ENCODE measurements at regions not wholly inside any gene's neighbourhood (a gene's known extent, or its start where the extent isn't known, plus 50 kb on each side); places are given as distances from the start of the nearest gene placed in this dataset.

- Mint-ChIP-seq H3K36me3 (no peaks in the 10 kb centered on the region), H3K4me1 (no peaks in the 10 kb centered on the region), H3K9me3 (peaks cover 3 to 19% of the 10 kb centered on the region in 2 donors), H3K27me3 (ENCODE audit: low read depth in 2 of 2) (no peaks in the 10 kb centered on the region), H3K27ac (no peak overlapping the region), H3K4me3 (no peak overlapping the region)
- H3K27ac ChIP-seq (ENCODE audit: low read length): no peak overlapping the region
- TF ChIP-seq CTCF (IDR thresholded peaks at IDR 0.05): no peak
- no peaks in the 10 kb centered on the region for H3K27me3 ChIP-seq (ENCODE audit: control insufficient read depth, insufficient read depth, low read length)
- no CpG with 5 or more reads among the region's 1 CpG for WGBS (ENCODE audit: insufficient coverage)
- H3K36me3 ChIP-seq (ENCODE audit: control insufficient read depth, insufficient read depth, low read length): no peaks in the 10 kb centered on the region
- intact Hi-C loops (cut with micrococcal nuclease): no loop called here
- no peak overlapping the region for H3K4me3 ChIP-seq (ENCODE audit: low read length)
- no peak for ATAC-seq
- H3K9me3 ChIP-seq (ENCODE audit: control insufficient read depth, insufficient read depth, low read length): no peaks in the 10 kb centered on the region
- H3K4me1 ChIP-seq (ENCODE audit: control insufficient read depth, insufficient read depth, low read length): no peaks in the 10 kb centered on the region
- no peak for DNase-seq
Observed at GRCh38 chr1:95386371-95386770, 152.4 kb downstream of the RWDD3 start.

GRCh38 chr1:95386915-95387314 lies 152.9 kb downstream of the RWDD3 start:
- Histone ChIP-seq H3K9me3 (ENCODE audit: control insufficient read depth, insufficient read depth, low read length) (no peaks in the 10 kb centered on the region), H3K4me1 (ENCODE audit: control insufficient read depth, insufficient read depth, low read length) (no peaks in the 10 kb centered on the region), H3K4me3 (ENCODE audit: low read length) (no peak overlapping the region), H3K27ac (ENCODE audit: low read length) (no peak overlapping the region), H3K36me3 (ENCODE audit: control insufficient read depth, insufficient read depth, low read length) (no peaks in the 10 kb centered on the region), H3K27me3 (ENCODE audit: control insufficient read depth, insufficient read depth, low read length) (no peaks in the 10 kb centered on the region)
- Mint-ChIP-seq H3K36me3 (no peaks in the 10 kb centered on the region), H3K4me3 (no peak overlapping the region), H3K4me1 (no peaks in the 10 kb centered on the region), H3K27ac (no peak overlapping the region), H3K9me3 (peaks cover 3 to 19% of the 10 kb centered on the region in 2 donors), H3K27me3 (ENCODE audit: low read depth in 2 of 2) (no peaks in the 10 kb centered on the region)
- DNase-seq (no peak), ATAC-seq (no peak)
- TF ChIP-seq CTCF (IDR thresholded peaks at IDR 0.05): no peak
- intact Hi-C loops (cut with micrococcal nuclease): no loop called here
- WGBS (ENCODE audit: insufficient coverage): 73% methylated on average over 5 of the region's 5 CpGs

- no peaks in the 10 kb centered on the region for H3K36me3 Mint-ChIP-seq
- H3K9me3 Mint-ChIP-seq: peaks cover 3 to 19% of the 10 kb centered on the region in 2 donors
- no peak for DNase-seq
- no peaks in the 10 kb centered on the region for H3K27me3 Mint-ChIP-seq (ENCODE audit: low read depth in 2 of 2)
- intact Hi-C loops (cut with micrococcal nuclease): no loop called here
- WGBS (ENCODE audit: insufficient coverage): 76% methylated on average over 3 of the region's 3 CpGs
- Histone ChIP-seq H3K4me1 (ENCODE audit: control insufficient read depth, insufficient read depth, low read length) (no peaks in the 10 kb centered on the region), H3K27me3 (ENCODE audit: control insufficient read depth, insufficient read depth, low read length) (no peaks in the 10 kb centered on the region), H3K9me3 (ENCODE audit: control insufficient read depth, insufficient read depth, low read length) (no peaks in the 10 kb centered on the region), H3K4me3 (ENCODE audit: low read length) (no peak overlapping the region), H3K36me3 (ENCODE audit: control insufficient read depth, insufficient read depth, low read length) (no peaks in the 10 kb centered on the region), H3K27ac (ENCODE audit: low read length) (no peak overlapping the region)
- no peaks in the 10 kb centered on the region for H3K4me1 Mint-ChIP-seq
- no peak overlapping the region for H3K4me3 Mint-ChIP-seq
- H3K27ac Mint-ChIP-seq: no peak overlapping the region
- no peak for ATAC-seq
- no peak for TF ChIP-seq CTCF (IDR thresholded peaks at IDR 0.05)
Observed at GRCh38 chr1:95388031-95388430, 154.0 kb downstream of the RWDD3 start.

- no peaks in the 10 kb centered on the region for H3K36me3 ChIP-seq (ENCODE audit: control insufficient read depth, insufficient read depth, low read length)
- Mint-ChIP-seq H3K27me3 (ENCODE audit: low read depth in 2 of 2) (no peaks in the 10 kb centered on the region), H3K27ac (no peak overlapping the region), H3K4me3 (no peak overlapping the region), H3K4me1 (no peaks in the 10 kb centered on the region), H3K9me3 (peaks cover 5 to 13% of the 10 kb centered on the region in 2 donors), H3K36me3 (no peaks in the 10 kb centered on the region)
- no peaks in the 10 kb centered on the region for H3K9me3 ChIP-seq (ENCODE audit: control insufficient read depth, insufficient read depth, low read length)
- no peak for ATAC-seq
- DNase-seq: no peak
- H3K4me1 ChIP-seq (ENCODE audit: control insufficient read depth, insufficient read depth, low read length): no peaks in the 10 kb centered on the region
- intact Hi-C loops (cut with micrococcal nuclease): no loop called here
- H3K27me3 ChIP-seq (ENCODE audit: control insufficient read depth, insufficient read depth, low read length): no peaks in the 10 kb centered on the region
- no peak for TF ChIP-seq CTCF (IDR thresholded peaks at IDR 0.05)
- H3K4me3 ChIP-seq (ENCODE audit: low read length): no peak overlapping the region
- no peak overlapping the region for H3K27ac ChIP-seq (ENCODE audit: low read length)
Observed at GRCh38 chr1:95393434-95393833, 159.4 kb downstream of the RWDD3 start.
